ENCODE measurements at regions not wholly inside any gene's neighbourhood (a gene's known extent, or its start where the extent isn't known, plus 50 kb on each side); places are given as distances from the start of the nearest gene placed in this dataset.
A peak's percentile ranks its signal among the peaks of the same experiment; 100 is the strongest.

GRCh38 chr16:66050991-66051390 is 315.5 kb upstream of the CDH5 start:
- DNase-seq: no peak
- Histone ChIP-seq H3K9me3 (replicated peaks; ENCODE audit: control insufficient read depth, low read depth, low read length) (no peaks in the 10 kb centered on the region), H3K36me3 (ENCODE audit: control insufficient read depth, insufficient read depth, low read length) (no peaks in the 10 kb centered on the region), H3K27me3 (ENCODE audit: control insufficient read depth, insufficient read depth, low read length) (no peaks in the 10 kb centered on the region), H3K27ac (ENCODE audit: low read length) (no peak overlapping the region), H3K4me3 (ENCODE audit: low read length) (no peak overlapping the region), H3K4me1 (ENCODE audit: control insufficient read depth, insufficient read depth, low read length) (peaks cover 4% of the 10 kb centered on the region)
- no CpG with 5 or more reads among the region's 2 CpGs for WGBS (ENCODE audit: insufficient coverage)

GRCh38 chr16:66049865-66050264 is 316.6 kb upstream of the CDH5 start:
- 57% methylated on average over 1 of the region's 4 CpGs for WGBS (ENCODE audit: insufficient coverage)
- Histone ChIP-seq H3K4me3 (ENCODE audit: low read length) (no peak overlapping the region), H3K36me3 (ENCODE audit: control insufficient read depth, insufficient read depth, low read length) (no peaks in the 10 kb centered on the region), H3K27me3 (ENCODE audit: control insufficient read depth, insufficient read depth, low read length) (no peaks in the 10 kb centered on the region), H3K27ac (ENCODE audit: low read length) (no peak overlapping the region), H3K4me1 (ENCODE audit: control insufficient read depth, insufficient read depth, low read length) (peaks cover 4% of the 10 kb centered on the region), H3K9me3 (replicated peaks; ENCODE audit: control insufficient read depth, low read depth, low read length) (no peaks in the 10 kb centered on the region)
- DNase-seq: no peak

GRCh38 chr16:66045626-66046025 is 320.9 kb upstream of the CDH5 start:
- Histone ChIP-seq H3K9me3 (replicated peaks; ENCODE audit: control insufficient read depth, low read depth, low read length) (no peaks in the 10 kb centered on the region), H3K4me3 (ENCODE audit: low read length) (no peak overlapping the region), H3K27ac (ENCODE audit: low read length) (no peak overlapping the region), H3K36me3 (ENCODE audit: control insufficient read depth, insufficient read depth, low read length) (no peaks in the 10 kb centered on the region), H3K4me1 (ENCODE audit: control insufficient read depth, insufficient read depth, low read length) (peaks cover 2% of the 10 kb centered on the region), H3K27me3 (ENCODE audit: control insufficient read depth, insufficient read depth, low read length) (peaks cover 3% of the 10 kb centered on the region)
- no CpG with 5 or more reads among the region's 1 CpG for whole genome bisulfite sequencing (ENCODE audit: insufficient coverage)
- no peak for DNase-seq

GRCh38 chr16:66044556-66044955 is 321.9 kb upstream of the CDH5 start:
- peaks cover 2% of the 10 kb centered on the region for H3K4me1 ChIP-seq (ENCODE audit: control insufficient read depth, insufficient read depth, low read length)
- H3K27ac ChIP-seq (ENCODE audit: low read length): no peak overlapping the region
- peaks cover 3% of the 10 kb centered on the region for H3K27me3 ChIP-seq (ENCODE audit: control insufficient read depth, insufficient read depth, low read length)
- no peak for DNase-seq
- no peak overlapping the region for H3K4me3 ChIP-seq (ENCODE audit: low read length)
- no peaks in the 10 kb centered on the region for H3K36me3 ChIP-seq (ENCODE audit: control insufficient read depth, insufficient read depth, low read length)
- H3K9me3 ChIP-seq (replicated peaks; ENCODE audit: control insufficient read depth, low read depth, low read length): no peaks in the 10 kb centered on the region
- WGBS (ENCODE audit: insufficient coverage): no CpG with 5 or more reads among the region's 2 CpGs

- Histone ChIP-seq H3K27ac (ENCODE audit: low read length) (no peak overlapping the region), H3K4me1 (ENCODE audit: control insufficient read depth, insufficient read depth, low read length) (peaks cover 2% of the 10 kb centered on the region), H3K27me3 (ENCODE audit: control insufficient read depth, insufficient read depth, low read length) (peaks cover 3% of the 10 kb centered on the region), H3K4me3 (ENCODE audit: low read length) (no peak overlapping the region), H3K9me3 (replicated peaks; ENCODE audit: control insufficient read depth, low read depth, low read length) (no peaks in the 10 kb centered on the region), H3K36me3 (ENCODE audit: control insufficient read depth, insufficient read depth, low read length) (no peaks in the 10 kb centered on the region)
- no peak for DNase-seq
- WGBS (ENCODE audit: insufficient coverage): 88% methylated on average over 2 of the region's 3 CpGs
These were observed 322.4 kb upstream of the CDH5 start for GRCh38 chr16:66044089-66044488.

GRCh38 chr16:66043326-66043725 is 323.2 kb upstream of the CDH5 start:
- no peaks in the 10 kb centered on the region for H3K36me3 ChIP-seq (ENCODE audit: control insufficient read depth, insufficient read depth, low read length)
- H3K9me3 ChIP-seq (replicated peaks; ENCODE audit: control insufficient read depth, low read depth, low read length): no peaks in the 10 kb centered on the region
- no peak for DNase-seq
- H3K4me1 ChIP-seq (ENCODE audit: control insufficient read depth, insufficient read depth, low read length): peaks cover 2% of the 10 kb centered on the region
- H3K4me3 ChIP-seq (ENCODE audit: low read length): no peak overlapping the region
- peaks cover 3% of the 10 kb centered on the region for H3K27me3 ChIP-seq (ENCODE audit: control insufficient read depth, insufficient read depth, low read length)
- no peak overlapping the region for H3K27ac ChIP-seq (ENCODE audit: low read length)

- Histone ChIP-seq H3K27ac (ENCODE audit: low read length) (no peak overlapping the region), H3K27me3 (ENCODE audit: control insufficient read depth, insufficient read depth, low read length) (peaks cover 3% of the 10 kb centered on the region), H3K9me3 (replicated peaks; ENCODE audit: control insufficient read depth, low read depth, low read length) (no peaks in the 10 kb centered on the region), H3K36me3 (ENCODE audit: control insufficient read depth, insufficient read depth, low read length) (no peaks in the 10 kb centered on the region), H3K4me1 (ENCODE audit: control insufficient read depth, insufficient read depth, low read length) (peaks cover 3% of the 10 kb centered on the region), H3K4me3 (ENCODE audit: low read length) (no peak overlapping the region)
- DNase-seq: no peak
- WGBS (ENCODE audit: insufficient coverage): 85% methylated on average over 2 of the region's 6 CpGs
These were observed 324.1 kb upstream of the CDH5 start for GRCh38 chr16:66042341-66042740.

- no CpG with 5 or more reads among the region's 4 CpGs for WGBS (ENCODE audit: insufficient coverage)
- Histone ChIP-seq H3K27ac (ENCODE audit: low read length) (no peak overlapping the region), H3K4me3 (ENCODE audit: low read length) (no peak overlapping the region), H3K36me3 (ENCODE audit: control insufficient read depth, insufficient read depth, low read length) (no peaks in the 10 kb centered on the region), H3K4me1 (ENCODE audit: control insufficient read depth, insufficient read depth, low read length) (peaks cover 8% of the 10 kb centered on the region), H3K9me3 (replicated peaks; ENCODE audit: control insufficient read depth, low read depth, low read length) (no peaks in the 10 kb centered on the region), H3K27me3 (ENCODE audit: control insufficient read depth, insufficient read depth, low read length) (peaks cover 3% of the 10 kb centered on the region)
- DNase-seq: no peak
These were observed 324.6 kb upstream of the CDH5 start for GRCh38 chr16:66041907-66042306.

GRCh38 chr16:66039793-66040192 is 326.7 kb upstream of the CDH5 start:
- 91% methylated on average over 4 of the region's 4 CpGs for WGBS (ENCODE audit: insufficient coverage)

GRCh38 chr16:66036793-66037715 is 329.4 kb upstream of the CDH5 start:
- H3K27ac ChIP-seq (ENCODE audit: low read length): peak overlapping the region; percentile 26
- H3K4me3 ChIP-seq (ENCODE audit: low read length): no peak overlapping the region
- H3K4me1 ChIP-seq (ENCODE audit: control insufficient read depth, insufficient read depth, low read length): peaks cover 19% of the 10 kb centered on the region
- DNase-seq: peak; percentile 85
- H3K36me3 ChIP-seq (ENCODE audit: control insufficient read depth, insufficient read depth, low read length): no peaks in the 10 kb centered on the region
- WGBS (ENCODE audit: insufficient coverage): 21% methylated on average over 4 of the region's 6 CpGs
- peaks cover 3% of the 10 kb centered on the region for H3K27me3 ChIP-seq (ENCODE audit: control insufficient read depth, insufficient read depth, low read length)
- H3K9me3 ChIP-seq (replicated peaks; ENCODE audit: control insufficient read depth, low read depth, low read length): no peaks in the 10 kb centered on the region

More at GRCh38 chr16:66039793-66040192, 326.7 kb upstream of the CDH5 start:
- no peak overlapping the region for H3K4me3 ChIP-seq (ENCODE audit: low read length)
- peaks cover 21% of the 10 kb centered on the region for H3K4me1 ChIP-seq (ENCODE audit: control insufficient read depth, insufficient read depth, low read length)
- no peak for DNase-seq
- H3K27ac ChIP-seq (ENCODE audit: low read length): no peak overlapping the region
- H3K27me3 ChIP-seq (ENCODE audit: control insufficient read depth, insufficient read depth, low read length): peaks cover 3% of the 10 kb centered on the region
- H3K36me3 ChIP-seq (ENCODE audit: control insufficient read depth, insufficient read depth, low read length): no peaks in the 10 kb centered on the region
- H3K9me3 ChIP-seq (replicated peaks; ENCODE audit: control insufficient read depth, low read depth, low read length): no peaks in the 10 kb centered on the region

All from muscle of leg (tissue), 3 donors.